ENCODE measurements at regions not wholly inside any gene's neighbourhood (a gene's known extent, or its start where the extent isn't known, plus 50 kb on each side); places are given as distances from the start of the nearest gene placed in this dataset.

- Histone ChIP-seq H3K79me2 (ENCODE audit: low read length) (no peaks in the 10 kb centered on the region), H3K9me2 (replicated peaks; ENCODE audit: insufficient read depth, low read length) (no peaks in the 10 kb centered on the region), H3K27me3 (ENCODE audit: low read length) (no peaks in the 10 kb centered on the region), H2AFZ (ENCODE audit: low read length) (peak overlapping the region; percentile 73), H3K27ac (ENCODE audit: low read length) (no peak overlapping the region), H3K36me3 (ENCODE audit: insufficient read depth, low read length) (no peaks in the 10 kb centered on the region), H3K9ac (ENCODE audit: low read length) (no peak overlapping the region), H3K4me2 (ENCODE audit: low read depth, low read length, poor library complexity, severe bottlenecking) (no peak overlapping the region), H4K20me1 (ENCODE audit: insufficient read depth, low read depth, low read length) (no peaks in the 10 kb centered on the region), H3K4me3 (ENCODE audit: low read length) (no peak overlapping the region), H3K4me1 (ENCODE audit: low read length) (peaks cover 6% of the 10 kb centered on the region; the same call in 1 of the 2 replicates), H3K9me3 (ENCODE audit: low read length) (no peaks in the 10 kb centered on the region)
- no peak for DNase-seq
Observed at GRCh38 chr13:85441364-85441763, 357.9 kb downstream of the SLITRK6 start.

DNA sequence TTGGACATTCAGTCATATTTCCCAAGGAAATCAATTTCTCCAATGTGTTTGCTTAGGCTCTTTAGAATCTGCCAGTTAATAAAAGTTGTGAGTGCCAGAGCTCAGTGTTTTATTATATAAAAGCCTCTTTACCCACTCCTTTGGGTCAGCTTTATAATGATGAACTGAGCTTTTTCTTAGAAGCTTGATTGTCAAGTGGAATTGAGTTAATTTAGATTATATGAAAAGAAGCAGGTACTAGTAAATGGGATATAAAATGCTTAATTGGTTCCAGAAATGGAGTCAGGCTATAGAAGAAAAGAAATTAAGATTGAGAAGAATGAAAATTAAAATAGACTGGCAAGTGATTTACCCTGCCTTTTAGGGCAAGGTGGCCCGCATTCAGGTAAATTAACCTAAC, 363.2 kb downstream of the SLITRK6 start:
- no peaks in the 10 kb centered on the region for H3K36me3 ChIP-seq (ENCODE audit: insufficient read depth, low read length)
- DNase-seq, result no peak
- no peak overlapping the region for H3K9ac ChIP-seq (ENCODE audit: low read length)
- no peak overlapping the region for H3K4me3 ChIP-seq (ENCODE audit: low read length)
- no peaks in the 10 kb centered on the region for H4K20me1 ChIP-seq (ENCODE audit: insufficient read depth, low read depth, low read length)
- no peak overlapping the region for H3K4me2 ChIP-seq (ENCODE audit: low read depth, low read length, poor library complexity, severe bottlenecking)
- H3K9me3 ChIP-seq (ENCODE audit: low read length), result no peaks in the 10 kb centered on the region
- no peaks in the 10 kb centered on the region for H3K79me2 ChIP-seq (ENCODE audit: low read length)
- H3K9me2 ChIP-seq (replicated peaks; ENCODE audit: insufficient read depth, low read length), result no peaks in the 10 kb centered on the region
- no peak overlapping the region; the same call in 1 of the 2 replicates for H2AFZ ChIP-seq (ENCODE audit: low read length)
- H3K4me1 ChIP-seq (ENCODE audit: low read length), result peaks cover 4% of the 10 kb centered on the region; the same call in 1 of the 2 replicates
- H3K27me3 ChIP-seq (ENCODE audit: low read length), result no peaks in the 10 kb centered on the region
- H3K27ac ChIP-seq (ENCODE audit: low read length), result no peak overlapping the region

GRCh38 chr13:85434927-85435326, 364.3 kb downstream of the SLITRK6 start:
- no peak overlapping the region for H3K27ac ChIP-seq (ENCODE audit: low read length)
- no peak for DNase-seq
- H3K9me3 ChIP-seq (ENCODE audit: low read length), result no peaks in the 10 kb centered on the region
- H3K36me3 ChIP-seq (ENCODE audit: insufficient read depth, low read length), result no peaks in the 10 kb centered on the region
- no peak overlapping the region for H2AFZ ChIP-seq (ENCODE audit: low read length)
- no peak overlapping the region for H3K9ac ChIP-seq (ENCODE audit: low read length)
- no peaks in the 10 kb centered on the region for H3K4me1 ChIP-seq (ENCODE audit: low read length)
- H3K4me3 ChIP-seq (ENCODE audit: low read length), result no peak overlapping the region
- H3K27me3 ChIP-seq (ENCODE audit: low read length), result no peaks in the 10 kb centered on the region
- H3K9me2 ChIP-seq (replicated peaks; ENCODE audit: insufficient read depth, low read length), result no peaks in the 10 kb centered on the region
- H3K79me2 ChIP-seq (ENCODE audit: low read length), result no peaks in the 10 kb centered on the region
- no peaks in the 10 kb centered on the region for H4K20me1 ChIP-seq (ENCODE audit: insufficient read depth, low read depth, low read length)
- H3K4me2 ChIP-seq (ENCODE audit: low read depth, low read length, poor library complexity, severe bottlenecking), result no peak overlapping the region

DNA sequence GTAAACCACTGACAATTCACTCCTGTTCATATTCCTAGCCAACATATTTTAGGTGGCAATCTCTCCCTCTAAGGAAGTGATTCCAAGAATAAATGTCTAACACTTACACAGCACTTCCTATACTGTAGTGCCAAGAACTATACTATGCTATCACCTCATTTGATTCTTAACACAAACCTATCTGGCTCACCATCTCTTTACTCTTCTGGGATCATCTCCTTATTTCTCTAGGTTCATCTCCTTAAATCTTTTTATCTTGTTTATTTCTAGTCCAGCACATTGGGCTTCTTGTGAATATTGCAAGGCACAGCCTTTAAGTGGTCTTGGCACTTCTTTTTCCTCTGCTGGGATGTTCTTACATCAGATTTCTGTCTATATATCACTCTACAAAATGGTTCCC, 366.3 kb downstream of the SLITRK6 start:
- Histone ChIP-seq H3K4me1 (ENCODE audit: low read length) (no peaks in the 10 kb centered on the region), H3K27ac (ENCODE audit: low read length) (no peak overlapping the region), H3K9me3 (ENCODE audit: low read length) (no peaks in the 10 kb centered on the region), H2AFZ (ENCODE audit: low read length) (no peak overlapping the region), H3K27me3 (ENCODE audit: low read length) (no peaks in the 10 kb centered on the region), H3K79me2 (ENCODE audit: low read length) (no peaks in the 10 kb centered on the region), H3K9me2 (replicated peaks; ENCODE audit: insufficient read depth, low read length) (no peaks in the 10 kb centered on the region), H3K36me3 (ENCODE audit: insufficient read depth, low read length) (no peaks in the 10 kb centered on the region), H3K4me3 (ENCODE audit: low read length) (no peak overlapping the region), H3K9ac (ENCODE audit: low read length) (no peak overlapping the region), H4K20me1 (ENCODE audit: insufficient read depth, low read depth, low read length) (no peaks in the 10 kb centered on the region), H3K4me2 (ENCODE audit: low read depth, low read length, poor library complexity, severe bottlenecking) (no peak overlapping the region)
- DNase-seq, result no peak

DNA sequence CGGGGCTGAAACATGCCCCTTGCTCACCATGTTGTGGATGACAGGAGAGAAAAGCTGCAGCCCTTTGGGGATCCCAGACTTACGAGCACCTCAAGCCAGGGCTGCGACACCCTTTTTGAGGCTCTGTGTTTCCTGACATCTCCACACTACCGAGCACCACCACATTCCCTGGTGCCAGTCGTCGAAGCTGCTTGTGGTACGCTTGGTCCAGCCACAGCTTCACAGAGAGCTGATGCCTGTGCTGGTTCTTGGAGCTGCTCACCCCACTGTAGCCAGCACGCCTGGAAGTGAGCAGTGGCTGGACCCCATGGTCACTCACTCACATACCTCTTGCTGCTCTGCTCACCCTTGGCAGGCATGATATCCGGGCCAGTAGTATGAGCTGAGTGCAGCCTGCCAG, 367.5 kb downstream of the SLITRK6 start:
- no peak for DNase-seq

GRCh38 chr13:85430216-85430794, 368.9 kb downstream of the SLITRK6 start:
- H3K27ac ChIP-seq (ENCODE audit: low read length), result no peak overlapping the region

More for the DNA sequence above, 367.5 kb downstream of the SLITRK6 start:
- no peaks in the 10 kb centered on the region for H3K4me1 ChIP-seq (ENCODE audit: low read length)
- no peaks in the 10 kb centered on the region for H4K20me1 ChIP-seq (ENCODE audit: insufficient read depth, low read depth, low read length)
- no peaks in the 10 kb centered on the region for H3K9me2 ChIP-seq (replicated peaks; ENCODE audit: insufficient read depth, low read length)
- no peaks in the 10 kb centered on the region for H3K36me3 ChIP-seq (ENCODE audit: insufficient read depth, low read length)
- no peaks in the 10 kb centered on the region for H3K9me3 ChIP-seq (ENCODE audit: low read length)
- no peak overlapping the region for H3K4me3 ChIP-seq (ENCODE audit: low read length)
- H3K27me3 ChIP-seq (ENCODE audit: low read length), result no peaks in the 10 kb centered on the region
- H3K4me2 ChIP-seq (ENCODE audit: low read depth, low read length, poor library complexity, severe bottlenecking), result no peak overlapping the region
- no peak overlapping the region for H2AFZ ChIP-seq (ENCODE audit: low read length)
- H3K27ac ChIP-seq (ENCODE audit: low read length), result no peak overlapping the region
- no peaks in the 10 kb centered on the region for H3K79me2 ChIP-seq (ENCODE audit: low read length)
- no peak overlapping the region for H3K9ac ChIP-seq (ENCODE audit: low read length)

DNA sequence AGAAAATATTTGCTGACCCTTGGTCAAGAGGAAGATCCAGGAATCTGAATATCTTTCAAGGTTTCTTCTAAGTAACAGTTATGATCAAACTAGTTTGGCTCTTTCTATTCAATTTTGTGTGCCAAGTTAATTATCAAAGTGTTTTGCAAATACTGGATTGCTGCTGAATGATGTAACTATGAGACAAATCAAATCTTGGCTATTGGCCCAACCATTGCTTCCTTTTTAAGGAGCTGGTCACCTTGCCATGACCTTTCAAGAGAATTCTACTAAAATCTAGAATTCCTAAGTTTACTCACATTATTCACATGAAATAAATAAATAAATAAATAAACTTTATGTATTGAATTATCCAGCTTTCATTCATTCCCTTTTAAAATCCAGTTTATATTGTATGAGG, 371.8 kb downstream of the SLITRK6 start:
- Histone ChIP-seq H4K20me1 (ENCODE audit: insufficient read depth, low read depth, low read length) (no peaks in the 10 kb centered on the region), H3K9ac (ENCODE audit: low read length) (no peak overlapping the region), H3K9me2 (replicated peaks; ENCODE audit: insufficient read depth, low read length) (no peaks in the 10 kb centered on the region), H3K79me2 (ENCODE audit: low read length) (no peaks in the 10 kb centered on the region), H3K27me3 (ENCODE audit: low read length) (no peaks in the 10 kb centered on the region), H3K4me2 (ENCODE audit: low read depth, low read length, poor library complexity, severe bottlenecking) (no peak overlapping the region), H2AFZ (ENCODE audit: low read length) (0 out of 2 replicates have a peak overlapping the region, but pooled peaks have one; percentile 16), H3K27ac (ENCODE audit: low read length) (no peak overlapping the region), H3K36me3 (ENCODE audit: insufficient read depth, low read length) (no peaks in the 10 kb centered on the region), H3K4me1 (ENCODE audit: low read length) (peaks cover 20% of the 10 kb centered on the region), H3K4me3 (ENCODE audit: low read length) (no peak overlapping the region), H3K9me3 (ENCODE audit: low read length) (no peaks in the 10 kb centered on the region)
- no peak for DNase-seq

More at GRCh38 chr13:85430216-85430794, 368.9 kb downstream of the SLITRK6 start:
- peak overlapping the region; percentile 39; the same call in 1 of the 2 replicates for H2AFZ ChIP-seq (ENCODE audit: low read length)
- no peak overlapping the region for H3K4me3 ChIP-seq (ENCODE audit: low read length)
- H3K27me3 ChIP-seq (ENCODE audit: low read length), result no peaks in the 10 kb centered on the region
- H3K4me2 ChIP-seq (ENCODE audit: low read depth, low read length, poor library complexity, severe bottlenecking), result no peak overlapping the region
- H3K79me2 ChIP-seq (ENCODE audit: low read length), result no peaks in the 10 kb centered on the region
- H3K9ac ChIP-seq (ENCODE audit: low read length), result no peak overlapping the region
- H3K9me2 ChIP-seq (replicated peaks; ENCODE audit: insufficient read depth, low read length), result no peaks in the 10 kb centered on the region
- H3K9me3 ChIP-seq (ENCODE audit: low read length), result no peaks in the 10 kb centered on the region
- H3K4me1 ChIP-seq (ENCODE audit: low read length), result peaks cover 10% of the 10 kb centered on the region
- no peaks in the 10 kb centered on the region for H4K20me1 ChIP-seq (ENCODE audit: insufficient read depth, low read depth, low read length)
- no peak for DNase-seq
- H3K36me3 ChIP-seq (ENCODE audit: insufficient read depth, low read length), result no peaks in the 10 kb centered on the region

- no peaks in the 10 kb centered on the region for H3K79me2 ChIP-seq (ENCODE audit: low read length)
- no peak for DNase-seq
- H3K4me2 ChIP-seq (ENCODE audit: low read depth, low read length, poor library complexity, severe bottlenecking), result no peak overlapping the region
- peaks cover 15% of the 10 kb centered on the region; the same call in 1 of the 2 replicates for H3K4me1 ChIP-seq (ENCODE audit: low read length)
- H3K27me3 ChIP-seq (ENCODE audit: low read length), result no peaks in the 10 kb centered on the region
- no peaks in the 10 kb centered on the region for H4K20me1 ChIP-seq (ENCODE audit: insufficient read depth, low read depth, low read length)
- H3K9me3 ChIP-seq (ENCODE audit: low read length), result no peaks in the 10 kb centered on the region
- no peaks in the 10 kb centered on the region for H3K9me2 ChIP-seq (replicated peaks; ENCODE audit: insufficient read depth, low read length)
- no peak overlapping the region for H3K27ac ChIP-seq (ENCODE audit: low read length)
- no peak overlapping the region for H3K4me3 ChIP-seq (ENCODE audit: low read length)
- no peaks in the 10 kb centered on the region for H3K36me3 ChIP-seq (ENCODE audit: insufficient read depth, low read length)
- 0 out of 2 replicates have a peak overlapping the region, but pooled peaks have one; percentile 33 for H2AFZ ChIP-seq (ENCODE audit: low read length)
- H3K9ac ChIP-seq (ENCODE audit: low read length), result no peak overlapping the region
Observed at GRCh38 chr13:85420136-85420535, 379.1 kb downstream of the SLITRK6 start.
